Endothelial cell of umbilical vein (primary cell): ENCODE measurements at regions not wholly inside any gene's neighbourhood (a gene's known extent, or its start where the extent isn't known, plus 50 kb on each side); places are given as distances from the start of the nearest gene placed in this dataset.

Source experiments
- BruUV-seq: library from RNA; stranded (reverse); fragments of 400-500 nt; replicated peaks from 2 replicates; lab custom pipeline; 2021; lab: Mats Ljungman, UMichigan
- CTCF ChIA-PET: fragments of 300-600, 350-600 bp; sonication (Branson Sonifier 250); formaldehyde crosslinking; loops from one replicate; lab custom pipeline; 2021; ENCODE audit warnings: antibody characterized with exemption, inconsistent platforms; lab: Charles Lee
- POLR2A ChIA-PET: fragments of 300-600, 350-600 bp; sonication (Branson Sonifier 250); formaldehyde crosslinking; loops from one replicate; lab custom pipeline; 2021; ENCODE audit warnings: antibody characterized with exemption, inconsistent platforms; lab: Charles Lee
- DNase-seq: peaks from one replicate; pipeline ENCODE4 v3.0.0-alpha.2; 2011; ENCODE audit warnings: low read depth, low spot score
- FAIRE-seq: peaks from 2 replicates; lab custom pipeline; 2011; peaks lifted over from hg19 to GRCh38; lab: Jason Lieb, UNC
- H2AFZ ChIP-seq: 2 replicates; pipeline ENCODE4 v1.6.0; 2012; ENCODE audit warnings: low read depth, low read length, control low read depth, inconsistent platforms
- H3K27ac ChIP-seq: 2 replicates; pipeline ENCODE4 v1.5.1; 2011; ENCODE audit warnings: low read depth, mild to moderate bottlenecking, control low read depth, low read length, moderate library complexity; ENCODE audit not compliant: insufficient read depth
- H3K27me3 ChIP-seq, 2 experiments: 2 replicates each; pipeline versions ENCODE4 v1.6.0 to v1.6.1; 2011; ENCODE audit warnings: low read length in 2 of 2, mixed read lengths in 1 of 2; ENCODE audit not compliant: control insufficient read depth in 2 of 2, insufficient read depth in 2 of 2
- H3K36me3 ChIP-seq, 2 experiments: 2 replicates in 1 of 2; 3 replicates in 1 of 2; pipeline ENCODE4 v1.5.1; 2011; ENCODE audit warnings: low read length in 2 of 2, mild to moderate bottlenecking in 1 of 2, moderate library complexity in 1 of 2; ENCODE audit not compliant: control insufficient read depth in 2 of 2, insufficient read depth in 2 of 2; ENCODE audit errors: extremely low read depth in 1 of 2
- H3K4me1 ChIP-seq: 3 replicates; pipeline ENCODE4 v1.5.1; 2011; ENCODE audit warnings: mild to moderate bottlenecking, low read length; ENCODE audit not compliant: control insufficient read depth, insufficient read depth; ENCODE audit errors: extremely low read depth
- H3K4me2 ChIP-seq: 2 replicates; pipeline ENCODE4 v1.6.1; 2011; ENCODE audit warnings: low read length, control low read depth, mixed read lengths; ENCODE audit not compliant: insufficient read depth
- H3K4me3 ChIP-seq, 3 experiments: fragments of 200-600 bp in 1 of 3; sonication (generic), shearing (Covaris generic) in 1 of 3; replicated peaks in 1 of 3; 2 replicates each; pipeline ENCODE4 v1.5.1; 2011 to 2016; ENCODE audit warnings: control low read depth in 3 of 3, low read length in 3 of 3, mild to moderate bottlenecking in 2 of 3, inconsistent platforms in 1 of 3, low read depth in 1 of 3, moderate library complexity in 1 of 3; ENCODE audit not compliant: insufficient read depth in 1 of 3
- H3K79me2 ChIP-seq: 2 replicates; pipeline ENCODE4 v1.6.0; 2012; ENCODE audit warnings: low read length, inconsistent platforms; ENCODE audit not compliant: control insufficient read depth, insufficient read depth
- H3K9ac ChIP-seq: replicated peaks from 2 replicates; pipeline ENCODE3; 2011; ENCODE audit warnings: low read length, control low read depth; ENCODE audit not compliant: insufficient read depth; ENCODE audit errors: extremely low read depth
- H3K9me1 ChIP-seq: replicated peaks from 3 replicates; pipeline ENCODE4 v1.6.0; 2011; ENCODE audit warnings: mild to moderate bottlenecking, low read length; ENCODE audit not compliant: control insufficient read depth, insufficient read depth; ENCODE audit errors: extremely low read depth
- H3K9me3 ChIP-seq: replicated peaks from 2 replicates; pipeline ENCODE4 v1.5.1; 2012; ENCODE audit warnings: low read length, inconsistent platforms; ENCODE audit not compliant: control insufficient read depth, insufficient read depth
- H4K20me1 ChIP-seq: replicated peaks from 2 replicates; pipeline ENCODE3; 2011; ENCODE audit warnings: mild to moderate bottlenecking, low read length; ENCODE audit not compliant: control insufficient read depth, insufficient read depth; ENCODE audit errors: extremely low read depth
- EZH2 ChIP-seq: IDR thresholded peaks from 2 replicates; pipeline ENCODE4 v1.6.1; 2012; ENCODE audit warnings: borderline replicate concordance, low read depth, mild to moderate bottlenecking, moderate library complexity, low read length, inconsistent platforms; ENCODE audit not compliant: severe bottlenecking
- FOS ChIP-seq: IDR thresholded peaks from 2 replicates; pipeline ENCODE4 v1.6.1; 2011; ENCODE audit warnings: mild to moderate bottlenecking, low read length, moderate library complexity, borderline replicate concordance; ENCODE audit not compliant: insufficient read depth
- GATA2 ChIP-seq: IDR thresholded peaks from 2 replicates; pipeline ENCODE4 v1.7.0; 2011; ENCODE audit warnings: low read depth, mild to moderate bottlenecking, moderate library complexity, mixed read lengths, low read length; ENCODE audit not compliant: insufficient read length, insufficient read depth
- JUN ChIP-seq: IDR thresholded peaks from 2 replicates; pipeline ENCODE4 v1.6.1; 2011; ENCODE audit warnings: borderline replicate concordance, low read depth; ENCODE audit not compliant: insufficient read length, insufficient read depth
- POLR2A ChIP-seq: IDR thresholded peaks from 2 replicates; pipeline ENCODE4 v1.6.1; 2012; ENCODE audit warnings: low read depth, mild to moderate bottlenecking, control low read depth, low read length
- POLR2AphosphoS5 ChIP-seq: IDR thresholded peaks from 2 replicates; pipeline ENCODE4 v1.6.1; 2012; ENCODE audit warnings: low read depth, mild to moderate bottlenecking, control low read depth, low read length, moderate library complexity; ENCODE audit not compliant: insufficient read depth
- dilution Hi-C: fragments of 300-500 bp; cut with MboI; formaldehyde crosslinking; loops from one replicate; pipeline ENCODE4 v1.15.0; 2019; ENCODE audit warnings: low sequenced_read_pairs; ENCODE audit not compliant: extremely low pct_ligation_motif_present
- intact Hi-C: fragments of 100-400 bp; cut with micrococcal nuclease; formaldehyde crosslinking; loops from one replicate; pipeline ENCODE4 v1.10.0; 2022
- TF ChIP-seq, protein P1 (sequence below): IDR thresholded peaks from 2 replicates; pipeline ENCODE4 v1.6.1; 2011; ENCODE audit not compliant: insufficient read depth, insufficient read length
- TF ChIP-seq, protein P2 (sequence below), 2 donors: IDR thresholded peaks; 1 replicate in 1 of 2; 2 replicates in 1 of 2; pipeline ENCODE4 v1.5.1; 2011; ENCODE audit warnings: low read length in 2 of 2, mild to moderate bottlenecking in 2 of 2, moderate library complexity in 2 of 2, control low read depth in 1 of 2, inconsistent platforms in 1 of 2, low read depth in 1 of 2; ENCODE audit not compliant: insufficient read depth in 1 of 2; ENCODE audit errors: extremely low read depth in 1 of 2

DNA sequence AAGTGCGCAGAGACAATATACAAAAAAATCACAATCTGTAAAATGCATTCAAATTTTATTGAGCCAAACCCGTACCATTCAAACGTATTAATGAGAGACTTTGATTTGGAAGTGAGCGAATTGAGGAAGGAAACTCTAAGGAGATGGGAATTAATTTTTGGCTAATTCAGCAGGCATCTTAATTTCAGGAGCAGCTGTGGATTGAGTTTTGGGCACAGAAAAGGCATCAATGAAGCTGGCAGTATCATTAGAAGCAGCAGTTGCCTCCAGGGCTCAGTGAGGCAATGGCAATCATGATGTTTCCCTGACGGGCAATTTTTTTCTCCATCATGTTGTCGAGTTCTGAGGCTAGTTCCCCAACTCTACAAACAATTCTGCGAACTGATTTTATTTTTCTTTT is 2041.6 kb downstream of the NCAM2 start:
- DNase-seq (no peak), FAIRE-seq (no peak)
- BruUV-seq: no TSS peak
- POLR2A ChIA-PET: no interaction called here
- TF ChIP-seq GATA2: no peak
- TF ChIP-seq FOS: no peak
- no peak for TF ChIP-seq POLR2A
- TF ChIP-seq, protein P1, sequence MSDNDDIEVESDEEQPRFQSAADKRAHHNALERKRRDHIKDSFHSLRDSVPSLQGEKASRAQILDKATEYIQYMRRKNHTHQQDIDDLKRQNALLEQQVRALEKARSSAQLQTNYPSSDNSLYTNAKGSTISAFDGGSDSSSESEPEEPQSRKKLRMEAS: no peak
- TF ChIP-seq, protein P2, sequence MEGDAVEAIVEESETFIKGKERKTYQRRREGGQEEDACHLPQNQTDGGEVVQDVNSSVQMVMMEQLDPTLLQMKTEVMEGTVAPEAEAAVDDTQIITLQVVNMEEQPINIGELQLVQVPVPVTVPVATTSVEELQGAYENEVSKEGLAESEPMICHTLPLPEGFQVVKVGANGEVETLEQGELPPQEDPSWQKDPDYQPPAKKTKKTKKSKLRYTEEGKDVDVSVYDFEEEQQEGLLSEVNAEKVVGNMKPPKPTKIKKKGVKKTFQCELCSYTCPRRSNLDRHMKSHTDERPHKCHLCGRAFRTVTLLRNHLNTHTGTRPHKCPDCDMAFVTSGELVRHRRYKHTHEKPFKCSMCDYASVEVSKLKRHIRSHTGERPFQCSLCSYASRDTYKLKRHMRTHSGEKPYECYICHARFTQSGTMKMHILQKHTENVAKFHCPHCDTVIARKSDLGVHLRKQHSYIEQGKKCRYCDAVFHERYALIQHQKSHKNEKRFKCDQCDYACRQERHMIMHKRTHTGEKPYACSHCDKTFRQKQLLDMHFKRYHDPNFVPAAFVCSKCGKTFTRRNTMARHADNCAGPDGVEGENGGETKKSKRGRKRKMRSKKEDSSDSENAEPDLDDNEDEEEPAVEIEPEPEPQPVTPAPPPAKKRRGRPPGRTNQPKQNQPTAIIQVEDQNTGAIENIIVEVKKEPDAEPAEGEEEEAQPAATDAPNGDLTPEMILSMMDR (IDR thresholded peaks at IDR 0.05; ENCODE audit: extremely low read depth in 1 of 2, insufficient read depth in 1 of 2, low read depth in 1 of 2, low read length in 2 of 2): no peak
- TF ChIP-seq JUN: no peak
- no peak for TF ChIP-seq POLR2AphosphoS5
- no peak for TF ChIP-seq EZH2
- Histone ChIP-seq H3K4me3 (no peak overlapping the region), H3K9me3 (no peaks in the 10 kb centered on the region), H3K36me3 (no peaks in the 10 kb centered on the region), H3K4me1 (no peaks in the 10 kb centered on the region), H3K27ac (no peak overlapping the region), H3K79me2 (no peaks in the 10 kb centered on the region), H3K27me3 (no peaks in the 10 kb centered on the region), H3K9me1 (no peaks in the 10 kb centered on the region), H3K9ac (no peak overlapping the region), H3K4me2 (no peak overlapping the region), H4K20me1 (no peaks in the 10 kb centered on the region), H2AFZ (no peak overlapping the region)
- intact Hi-C loops (no loop called here), dilution Hi-C loops (no loop called here)
- CTCF ChIA-PET: interaction anchor here (1.0 to 1.2 kb wide), 2 partner anchors 14 to 362 kb away, joined by 3 read pairs; no protein-coding TSS in a partner anchor
